Midbrain (tissue), 1 donor: ENCODE measurements at regions not wholly inside any gene's neighbourhood (a gene's known extent, or its start where the extent isn't known, plus 50 kb on each side); places are given as distances from the start of the nearest gene placed in this dataset.
"Not testable (repeated sequence)": the region's sequence is repeated elsewhere in the genome, so short reads cannot be mapped to it uniquely, and the experiment has no call there.

Experiments
- DNase-seq: peaks from one replicate; lab custom pipeline; 2025; lab: John Stamatoyannopoulos, UW

- DNase-seq = no peak
Measured at GRCh38 chr14:28946267-28946666, 179.7 kb downstream of the FOXG1 start.

GRCh38 chr14:28949503-28949902 lies 182.9 kb downstream of the FOXG1 start:
- no peak for DNase-seq

DNA sequence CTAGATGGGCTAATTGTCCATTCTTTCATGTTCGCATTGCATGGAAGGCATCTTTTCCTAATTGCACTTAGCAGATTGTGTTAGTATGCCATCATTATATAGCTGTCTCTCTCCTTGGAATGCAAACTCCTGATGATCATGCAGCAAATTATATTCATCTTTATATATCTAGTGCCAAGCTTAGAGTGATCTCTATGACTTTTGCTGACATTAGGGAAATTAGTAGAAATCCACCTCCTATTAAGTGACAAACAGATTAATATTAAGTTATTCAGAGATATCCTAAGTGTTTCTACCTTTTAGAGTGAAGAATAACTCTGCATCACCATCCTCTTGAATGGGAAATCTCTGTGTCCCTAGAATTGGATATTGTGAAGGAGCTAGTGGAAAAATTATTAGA lies 185.6 kb downstream of the FOXG1 start:
- DNase-seq = no peak

DNA sequence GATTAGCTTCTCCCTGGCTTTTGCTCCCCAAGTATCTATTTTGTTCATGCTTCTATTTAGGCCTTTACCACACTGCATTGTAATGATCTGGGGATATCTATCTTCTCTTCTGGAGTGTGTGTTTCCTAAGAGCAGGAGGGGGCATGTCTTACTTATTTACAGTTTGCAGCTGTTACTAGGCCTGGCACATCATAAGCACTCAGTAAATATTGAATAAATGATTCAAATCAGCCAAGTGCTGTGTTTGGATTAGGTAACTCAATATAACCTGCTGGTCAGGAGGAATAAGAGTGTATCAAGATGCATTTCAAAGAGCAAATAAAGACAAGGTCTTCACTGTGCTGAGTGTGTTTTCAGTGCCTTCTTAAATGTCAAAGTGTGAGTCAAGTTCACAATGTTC lies 186.1 kb downstream of the FOXG1 start:
- no peak for DNase-seq

DNA sequence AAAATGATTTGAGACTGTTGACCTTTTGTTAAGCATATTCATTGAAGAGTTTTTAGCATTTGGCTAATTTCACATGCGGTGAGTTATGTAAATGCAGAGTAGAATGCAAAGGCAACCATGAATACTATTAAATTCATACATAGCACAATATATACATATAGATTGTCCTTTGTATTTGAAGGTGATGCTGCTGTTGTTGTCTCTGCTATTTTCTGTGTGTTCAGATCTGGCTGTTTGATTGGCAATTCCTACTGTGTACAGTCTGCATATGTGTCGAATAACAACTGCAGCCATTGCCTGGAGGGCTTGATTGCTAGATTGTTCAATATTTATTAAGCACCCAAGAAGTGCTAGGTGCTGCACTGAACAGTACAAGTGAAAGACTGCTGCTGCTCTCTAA lies 187.4 kb downstream of the FOXG1 start:
- DNase-seq = no peak

DNA sequence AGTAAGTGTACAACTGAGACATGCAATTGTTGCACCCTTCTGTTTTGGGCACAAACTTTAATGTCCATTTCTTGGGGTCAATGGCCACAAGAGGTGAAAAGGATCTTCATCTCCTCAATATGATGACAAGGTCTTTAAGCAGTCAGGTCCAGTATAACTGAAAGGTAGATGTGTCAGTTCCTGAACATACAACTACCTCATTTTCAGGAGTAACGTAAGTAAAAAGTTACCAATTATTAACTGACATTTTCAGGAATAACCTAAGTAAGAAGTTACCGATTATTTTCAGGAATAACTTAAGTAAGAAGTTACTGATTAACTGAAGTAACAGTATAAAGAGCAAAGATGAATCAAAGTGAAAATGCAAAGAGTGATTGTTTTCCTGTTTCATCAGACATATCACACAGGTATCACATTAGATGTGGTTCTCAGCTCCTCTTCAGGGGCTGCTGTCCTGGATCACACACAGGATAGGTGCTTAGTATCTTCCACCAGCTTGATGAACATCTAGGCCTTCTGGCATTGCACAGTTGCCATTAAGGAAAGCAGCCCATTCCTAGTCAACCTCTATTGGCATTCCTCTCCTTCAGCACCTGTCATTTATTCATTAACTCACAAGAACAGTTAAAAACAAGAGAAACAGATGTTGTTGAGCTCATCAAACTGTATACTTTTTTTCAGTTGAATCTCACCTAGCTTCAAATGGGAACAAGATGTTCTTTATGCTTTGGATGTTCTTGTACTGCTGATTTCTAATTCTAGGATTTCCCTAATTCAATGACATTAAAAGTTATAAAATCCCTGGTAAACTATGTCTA lies 200.0 kb downstream of the FOXG1 start:
- no peak for DNase-seq

DNA sequence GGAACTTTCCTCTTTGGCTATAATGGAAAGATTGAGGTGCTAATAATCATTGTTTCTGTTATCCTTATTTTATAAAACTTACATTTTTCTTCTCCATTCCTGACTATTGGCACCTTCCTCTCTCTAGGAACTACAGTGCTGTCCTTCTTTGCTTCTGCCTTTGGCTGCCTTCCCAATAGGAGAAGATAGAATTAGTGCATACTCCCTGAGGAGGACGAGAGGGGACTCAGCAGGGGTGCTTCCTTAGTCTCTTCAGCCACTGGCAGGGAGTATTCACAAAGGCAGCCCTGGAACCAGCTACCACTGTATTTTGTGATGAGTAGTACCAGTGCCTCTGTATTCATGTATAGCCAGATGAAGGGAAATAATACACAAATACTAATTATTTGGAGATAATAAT lies 208.5 kb downstream of the FOXG1 start:
- no peak for DNase-seq

DNA sequence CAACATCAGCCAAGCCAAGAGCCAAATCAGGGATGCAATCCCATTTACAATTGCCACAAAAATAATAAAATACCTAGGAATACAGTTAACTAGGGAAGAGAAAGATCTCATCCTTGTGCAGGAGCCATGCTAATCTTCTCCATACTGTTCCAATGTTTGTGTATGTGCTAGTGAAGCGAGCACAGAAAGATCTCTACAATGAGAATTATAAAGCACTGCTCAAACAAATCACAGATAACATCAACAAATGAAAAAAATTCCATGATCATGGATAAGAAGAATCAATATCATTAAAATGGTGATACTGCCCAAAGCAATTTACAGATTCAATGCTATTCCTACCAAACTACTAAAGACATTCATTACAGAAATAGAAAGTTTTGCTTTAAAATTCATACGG lies 215.6 kb downstream of the FOXG1 start:
- no peak for DNase-seq

DNA sequence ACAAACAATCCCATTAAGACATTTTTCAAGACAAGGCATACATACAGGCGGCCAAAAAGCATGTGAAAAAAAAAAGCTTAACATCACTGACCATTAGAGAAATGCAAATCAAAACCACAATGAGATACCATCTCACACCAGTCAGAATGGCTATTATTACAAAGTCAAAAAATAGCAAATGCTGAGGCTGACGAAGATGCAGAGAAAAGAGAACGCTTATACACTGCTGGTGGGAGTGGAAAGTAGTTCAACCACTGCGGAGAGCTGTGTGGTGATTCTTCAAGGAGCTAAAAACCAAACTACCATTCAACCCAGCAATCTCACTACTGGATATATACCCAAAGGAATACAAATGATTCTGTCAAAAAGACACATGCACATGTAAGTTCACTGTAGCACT lies 216.7 kb downstream of the FOXG1 start:
- no peak for DNase-seq

- no peak for DNase-seq
Measured at GRCh38 chr14:28987516-28987915, 220.9 kb downstream of the FOXG1 start.

GRCh38 chr14:28997196-28997595 lies 230.6 kb downstream of the FOXG1 start:
- not testable (repeated sequence) for DNase-seq

GRCh38 chr14:28999656-29000055 lies 233.1 kb downstream of the FOXG1 start:
- DNase-seq = no peak

DNA sequence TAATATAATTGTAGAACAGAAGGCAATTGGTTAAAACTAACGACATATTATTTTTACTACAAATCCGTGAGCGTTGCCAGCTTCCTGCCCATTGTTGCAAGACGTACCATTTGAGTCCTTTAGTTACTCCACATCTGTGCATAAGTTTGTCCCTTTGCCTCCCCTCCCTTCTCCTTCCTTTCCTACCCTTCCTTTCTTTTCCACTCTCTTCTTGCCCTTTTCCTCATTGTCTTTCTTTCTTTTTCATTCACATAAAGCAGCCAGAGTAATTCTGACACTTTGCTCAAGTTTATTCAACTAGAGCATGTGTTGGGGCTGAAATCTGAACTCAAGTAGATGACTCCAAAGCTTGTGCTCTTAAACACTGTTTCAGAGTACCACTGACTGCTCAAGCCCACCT lies 239.1 kb downstream of the FOXG1 start:
- DNase-seq = no peak

GRCh38 chr14:29007990-29008389 lies 241.4 kb downstream of the FOXG1 start:
- DNase-seq = no peak

GRCh38 chr14:29016050-29016900 lies 249.7 kb downstream of the FOXG1 start:
- DNase-seq = peak; percentile 2

DNA sequence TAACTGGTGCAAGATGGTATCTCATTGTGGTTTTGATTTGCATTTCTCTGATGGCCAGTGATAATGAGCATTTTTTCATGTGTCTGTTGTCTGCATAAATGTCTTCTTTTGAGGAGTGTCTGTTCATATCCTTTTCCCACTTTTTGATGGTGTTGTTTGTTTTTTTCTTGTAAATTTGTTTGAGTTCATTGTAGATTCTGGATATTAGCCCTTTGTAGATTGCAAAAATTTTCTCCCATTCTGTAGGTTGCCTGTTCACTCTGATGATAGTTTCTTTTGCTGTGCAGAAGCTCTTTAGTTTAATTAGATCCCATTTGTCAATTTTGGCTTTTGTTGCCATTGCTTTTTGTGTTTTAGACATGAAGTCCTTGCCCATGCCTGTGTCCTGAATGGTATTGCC lies 256.9 kb downstream of the FOXG1 start:
- not testable (repeated sequence) for DNase-seq

DNA sequence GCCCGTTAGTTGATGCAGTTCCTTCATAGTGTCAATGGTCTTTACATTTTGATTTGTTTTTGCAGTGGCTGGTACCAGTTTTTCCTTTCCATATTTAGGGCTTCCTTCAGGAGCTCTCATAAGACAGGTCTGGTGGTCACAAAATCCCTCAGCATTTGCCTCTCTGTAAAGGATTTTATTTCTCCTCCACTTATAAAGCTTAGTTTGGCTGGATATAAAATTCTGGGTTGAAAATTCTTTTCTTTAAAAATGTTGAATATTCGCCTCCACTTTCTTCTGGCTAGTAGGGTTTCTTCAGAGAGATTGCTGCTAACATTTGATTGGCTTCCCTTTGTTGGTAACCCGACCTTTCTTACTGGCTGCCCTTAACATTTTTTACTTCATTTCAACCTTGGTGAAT lies 260.9 kb downstream of the FOXG1 start:
- DNase-seq = not testable (repeated sequence)

GRCh38 chr14:29027941-29028705 lies 261.5 kb downstream of the FOXG1 start:
- DNase-seq = not testable (repeated sequence)

GRCh38 chr14:29028973-29029582 lies 262.5 kb downstream of the FOXG1 start:
- DNase-seq = no peak

- DNase-seq = no peak
Measured at GRCh38 chr14:29030121-29030520, 263.5 kb downstream of the FOXG1 start.

DNA sequence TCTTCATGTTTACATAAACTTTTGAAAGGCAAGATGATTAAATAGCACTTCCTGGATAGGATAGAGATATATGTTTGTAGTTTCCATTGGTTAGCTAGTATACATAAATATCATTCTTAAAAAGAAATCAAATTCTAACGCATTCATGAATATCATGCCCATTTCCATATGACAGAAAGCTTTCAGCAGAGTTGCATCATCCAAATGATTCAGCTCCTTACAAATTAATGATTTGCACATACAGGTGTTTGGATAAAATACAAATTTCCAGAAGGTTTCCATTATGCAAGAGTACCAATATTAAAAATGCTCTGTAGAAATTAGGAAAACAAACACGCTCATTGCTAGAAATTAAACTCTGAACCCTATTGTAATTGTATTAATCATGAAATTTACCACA lies 264.4 kb downstream of the FOXG1 start:
- no peak for DNase-seq

GRCh38 chr14:29035134-29035533 lies 268.5 kb downstream of the FOXG1 start:
- DNase-seq = no peak
